ENCODE measurements at regions not wholly inside any gene's neighbourhood (a gene's known extent, or its start where the extent isn't known, plus 50 kb on each side); places are given as distances from the start of the nearest gene placed in this dataset.

GRCh38 chr5:89106480-89106879 lies 223.5 kb upstream of the MEF2C start:
- no peak for TF ChIP-seq POLR2A (IDR thresholded peaks at IDR 0.05)
- TF ChIP-seq, protein P1, sequence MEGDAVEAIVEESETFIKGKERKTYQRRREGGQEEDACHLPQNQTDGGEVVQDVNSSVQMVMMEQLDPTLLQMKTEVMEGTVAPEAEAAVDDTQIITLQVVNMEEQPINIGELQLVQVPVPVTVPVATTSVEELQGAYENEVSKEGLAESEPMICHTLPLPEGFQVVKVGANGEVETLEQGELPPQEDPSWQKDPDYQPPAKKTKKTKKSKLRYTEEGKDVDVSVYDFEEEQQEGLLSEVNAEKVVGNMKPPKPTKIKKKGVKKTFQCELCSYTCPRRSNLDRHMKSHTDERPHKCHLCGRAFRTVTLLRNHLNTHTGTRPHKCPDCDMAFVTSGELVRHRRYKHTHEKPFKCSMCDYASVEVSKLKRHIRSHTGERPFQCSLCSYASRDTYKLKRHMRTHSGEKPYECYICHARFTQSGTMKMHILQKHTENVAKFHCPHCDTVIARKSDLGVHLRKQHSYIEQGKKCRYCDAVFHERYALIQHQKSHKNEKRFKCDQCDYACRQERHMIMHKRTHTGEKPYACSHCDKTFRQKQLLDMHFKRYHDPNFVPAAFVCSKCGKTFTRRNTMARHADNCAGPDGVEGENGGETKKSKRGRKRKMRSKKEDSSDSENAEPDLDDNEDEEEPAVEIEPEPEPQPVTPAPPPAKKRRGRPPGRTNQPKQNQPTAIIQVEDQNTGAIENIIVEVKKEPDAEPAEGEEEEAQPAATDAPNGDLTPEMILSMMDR (IDR thresholded peaks at IDR 0.05) = no peak
